C1 segment of cervical spinal cord (tissue), 14 donors: ENCODE measurements at regions not wholly inside any gene's neighbourhood (a gene's known extent, or its start where the extent isn't known, plus 50 kb on each side); places are given as distances from the start of the nearest gene placed in this dataset.
"Not testable (repeated sequence)": the region's sequence is repeated elsewhere in the genome, so short reads cannot be mapped to it uniquely, and the experiment has no call there.

ENCODE experiments used
- DNase-seq, 14 donors: peaks; one replicate each; lab custom pipeline; 2025; lab: John Stamatoyannopoulos, UW

GRCh38 chr5:125660231-125660895 lies 762.8 kb upstream of the GRAMD2B start:
- DNase-seq: no peak

- DNase-seq: no peak
Observed at GRCh38 chr5:125661584-125661983, 761.6 kb upstream of the GRAMD2B start.

- no peak for DNase-seq
Observed at GRCh38 chr5:125668884-125669283, 754.3 kb upstream of the GRAMD2B start.

DNA sequence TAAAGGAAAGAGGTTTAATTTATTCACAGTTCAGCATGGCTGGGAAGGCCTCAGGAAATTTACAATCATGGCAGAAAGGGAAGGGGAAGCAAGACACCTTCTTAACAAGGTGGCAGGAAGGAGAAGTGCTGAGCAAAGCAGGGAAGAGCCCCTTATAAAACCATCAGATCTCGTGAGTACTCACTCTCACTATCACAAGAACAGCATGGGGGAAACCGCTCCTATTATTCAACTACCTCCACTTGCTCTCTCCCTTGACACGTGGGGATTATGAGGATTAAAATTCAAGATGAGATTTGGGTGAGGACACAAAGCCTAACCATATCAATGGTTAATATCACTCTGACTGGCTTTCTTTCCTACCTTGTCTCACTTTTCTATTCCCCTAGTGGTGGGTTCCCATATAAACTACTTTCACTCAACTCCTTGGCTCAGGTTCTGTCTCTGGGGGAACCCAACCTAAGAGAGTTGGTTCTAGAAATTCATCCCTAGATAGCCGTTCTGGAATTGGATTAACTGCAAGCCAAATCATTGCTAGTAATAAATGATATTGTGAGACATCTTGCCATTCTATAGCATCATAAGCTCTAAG lies 749.8 kb upstream of the GRAMD2B start:
- DNase-seq: no peak

- no peak for DNase-seq
Observed at GRCh38 chr5:125679522-125679921, 743.7 kb upstream of the GRAMD2B start.

- DNase-seq: no peak
Observed at GRCh38 chr5:125683669-125684068, 739.5 kb upstream of the GRAMD2B start.

DNA sequence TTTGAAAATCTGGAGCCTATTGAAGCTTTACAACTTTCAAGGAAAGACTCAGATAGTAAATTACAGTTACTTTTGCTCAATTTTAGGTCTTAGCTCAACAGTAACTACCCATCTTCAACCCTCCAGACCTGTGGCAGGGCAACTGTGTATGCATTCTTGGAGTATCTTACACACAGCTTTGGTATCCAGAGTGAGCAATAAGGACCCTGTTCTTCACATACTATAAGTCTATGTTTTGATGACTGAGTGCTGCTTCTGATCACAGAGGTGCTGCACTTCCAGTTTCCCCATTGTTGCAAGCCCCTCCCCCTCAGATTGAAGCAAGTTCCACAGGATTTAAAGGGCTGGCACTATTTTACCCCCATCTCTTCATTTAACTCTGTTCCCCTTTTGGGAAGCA lies 737.4 kb upstream of the GRAMD2B start:
- DNase-seq: no peak

- not testable (repeated sequence) for DNase-seq
Observed at GRCh38 chr5:125691738-125692530, 731.3 kb upstream of the GRAMD2B start.

- DNase-seq: no peak
Observed at GRCh38 chr5:125695996-125696655, 727.1 kb upstream of the GRAMD2B start.

- no peak for DNase-seq
Observed at GRCh38 chr5:125696762-125697161, 726.4 kb upstream of the GRAMD2B start.

GRCh38 chr5:125698420-125698819 lies 724.8 kb upstream of the GRAMD2B start:
- no peak for DNase-seq

- DNase-seq: no peak
Observed at GRCh38 chr5:125699860-125700259, 723.3 kb upstream of the GRAMD2B start.

DNA sequence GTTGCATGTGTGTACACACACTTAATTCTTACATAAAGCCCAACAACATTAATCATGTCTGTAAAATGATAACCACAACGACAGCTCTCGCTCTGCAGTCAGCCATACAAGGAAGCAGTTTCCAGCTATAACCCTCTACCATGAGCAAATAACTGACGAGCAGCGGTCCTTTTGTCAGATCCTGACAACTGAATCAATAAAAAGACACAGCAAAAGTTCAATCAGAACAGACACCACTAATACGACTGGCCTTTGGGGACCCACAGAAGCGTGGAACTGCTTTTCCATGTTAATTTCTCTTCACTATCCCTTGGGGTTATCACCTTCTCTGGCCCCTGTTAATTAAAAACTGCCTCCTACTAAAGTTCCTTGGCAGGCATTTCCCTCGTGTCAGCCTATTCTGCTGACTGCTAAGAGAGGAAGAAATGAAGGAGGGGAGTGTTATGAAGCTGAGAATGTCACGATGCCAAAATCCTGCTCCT lies 722.8 kb upstream of the GRAMD2B start:
- DNase-seq: no peak

GRCh38 chr5:125703616-125704015 lies 719.6 kb upstream of the GRAMD2B start:
- DNase-seq: no peak

GRCh38 chr5:125704888-125705287 lies 718.3 kb upstream of the GRAMD2B start:
- DNase-seq: no peak

DNA sequence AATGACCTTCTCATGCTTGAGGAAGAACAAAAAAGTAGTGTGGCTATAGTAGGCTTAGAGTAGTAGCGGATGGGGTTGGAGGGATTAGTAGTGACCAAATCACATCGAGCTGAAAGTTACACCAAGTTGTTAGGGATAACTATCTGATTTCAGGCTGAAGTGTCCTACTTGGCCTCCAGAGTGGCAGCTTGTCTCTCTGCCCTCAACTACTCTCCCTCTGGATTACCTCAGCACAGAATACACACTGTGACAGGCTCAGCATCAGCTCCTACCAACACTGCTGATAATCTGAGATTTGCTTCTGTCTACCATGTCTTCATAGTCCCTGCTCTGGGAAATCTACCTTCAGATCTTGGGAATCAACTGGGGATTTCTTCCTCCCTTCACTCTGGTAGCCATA lies 714.6 kb upstream of the GRAMD2B start:
- no peak for DNase-seq

- no peak for DNase-seq
Observed at GRCh38 chr5:125710745-125711144, 712.5 kb upstream of the GRAMD2B start.

DNA sequence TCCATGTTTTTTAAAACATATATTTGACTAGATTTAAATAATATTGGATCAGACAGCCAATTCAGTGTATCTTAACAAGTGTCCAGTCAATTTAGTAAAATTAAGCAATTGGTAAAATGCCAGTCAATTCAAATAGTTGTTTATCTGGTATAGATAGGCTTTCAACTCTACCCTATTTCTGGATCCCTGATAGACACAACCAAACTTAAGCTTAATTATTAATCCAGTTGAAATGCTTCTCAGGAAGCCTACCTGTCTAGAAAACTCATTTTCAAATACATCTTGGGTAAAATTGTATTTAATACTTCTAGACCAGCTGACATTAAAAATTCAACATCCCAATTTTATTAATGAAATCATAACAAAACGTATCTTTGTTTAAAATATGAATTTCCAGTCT lies 710.8 kb upstream of the GRAMD2B start:
- DNase-seq: no peak

GRCh38 chr5:125713109-125713805 lies 710.0 kb upstream of the GRAMD2B start:
- DNase-seq: no peak

DNA sequence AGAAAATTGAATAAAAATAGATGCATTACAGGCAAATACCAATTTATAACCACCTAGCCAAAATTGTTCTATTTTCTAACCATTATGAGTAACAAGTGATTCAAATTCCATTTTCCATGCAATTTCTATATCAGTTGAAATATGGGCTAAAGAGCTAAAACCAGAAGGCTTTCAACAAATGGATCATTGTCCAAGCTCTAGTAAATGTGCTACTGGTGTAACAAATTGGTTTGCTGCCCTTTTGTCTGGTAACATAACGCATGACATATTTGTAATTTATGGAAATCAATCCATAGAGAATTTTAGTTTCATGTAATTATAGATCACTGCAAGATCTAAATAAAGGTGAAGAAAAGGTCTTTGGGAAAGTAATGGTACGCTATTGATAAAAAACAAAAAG lies 708.0 kb upstream of the GRAMD2B start:
- no peak for DNase-seq

- DNase-seq: no peak
Observed at GRCh38 chr5:125717209-125717608, 706.0 kb upstream of the GRAMD2B start.
